HUDEP-2 (cell line): ENCODE measurements at regions not wholly inside any gene's neighbourhood (a gene's known extent, or its start where the extent isn't known, plus 50 kb on each side); places are given as distances from the start of the nearest gene placed in this dataset.
A peak's percentile ranks its signal among the peaks of the same experiment; 100 is the strongest.
"Not testable (repeated sequence)": the region's sequence is repeated elsewhere in the genome, so short reads cannot be mapped to it uniquely, and the experiment has no call there.

Experiments
- DNase-seq, 76 experiments: peaks; one replicate each; lab custom pipeline; 2025; ENCODE audit not compliant: unreplicated experiment in 76 of 76; lab: John Stamatoyannopoulos, UW

GRCh38 chr2:185372188-185372587, 366.4 kb upstream of the FSIP2 start:
- DNase-seq: no peak

DNA sequence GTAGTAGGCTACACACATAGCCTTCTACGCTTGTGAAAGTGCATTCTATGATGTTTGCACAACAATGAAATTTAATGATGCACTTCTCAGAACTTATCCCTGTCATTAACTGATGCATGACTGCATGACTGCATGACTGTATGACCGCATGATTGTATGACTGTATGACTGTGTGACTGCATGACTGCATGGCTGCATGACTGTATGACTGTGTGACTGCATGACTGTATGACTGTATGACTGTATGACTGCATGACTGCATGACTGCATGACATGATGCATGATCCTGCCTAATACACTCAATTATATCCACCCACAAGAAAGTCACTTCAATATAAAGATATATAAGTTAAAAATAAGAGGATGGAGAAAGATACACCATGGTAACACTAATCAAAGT, 365.4 kb upstream of the FSIP2 start:
- no peak for DNase-seq

- DNase-seq: no peak
Measured at GRCh38 chr2:185374878-185375277, 363.7 kb upstream of the FSIP2 start.

- no peak for DNase-seq
Measured at GRCh38 chr2:185375731-185376130, 362.9 kb upstream of the FSIP2 start.

DNA sequence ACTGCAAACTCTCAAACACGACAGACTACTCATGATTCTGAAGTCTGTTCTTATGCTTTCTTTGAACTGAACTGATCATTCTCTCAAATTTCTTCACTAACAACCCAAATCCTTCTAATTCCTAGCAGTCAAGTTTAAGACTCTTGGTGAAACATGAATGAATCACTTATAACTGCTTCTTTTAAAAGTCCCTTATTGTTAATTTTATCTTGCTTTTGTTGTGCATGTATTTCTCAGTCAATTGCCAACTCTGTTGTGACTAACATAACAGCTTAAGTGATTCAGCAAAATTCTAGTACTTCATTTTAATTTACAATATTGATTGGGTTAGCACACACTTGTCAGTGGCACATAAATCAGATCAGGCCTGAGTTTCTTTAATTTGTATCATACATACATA, 357.0 kb upstream of the FSIP2 start:
- no peak for DNase-seq

GRCh38 chr2:185384822-185385560, 353.6 kb upstream of the FSIP2 start:
- no peak for DNase-seq

- DNase-seq: no peak
Measured at GRCh38 chr2:185388226-185388625, 350.4 kb upstream of the FSIP2 start.

GRCh38 chr2:185391543-185391942, 347.1 kb upstream of the FSIP2 start:
- DNase-seq: no peak

GRCh38 chr2:185393091-185393490, 345.5 kb upstream of the FSIP2 start:
- DNase-seq: no peak

DNA sequence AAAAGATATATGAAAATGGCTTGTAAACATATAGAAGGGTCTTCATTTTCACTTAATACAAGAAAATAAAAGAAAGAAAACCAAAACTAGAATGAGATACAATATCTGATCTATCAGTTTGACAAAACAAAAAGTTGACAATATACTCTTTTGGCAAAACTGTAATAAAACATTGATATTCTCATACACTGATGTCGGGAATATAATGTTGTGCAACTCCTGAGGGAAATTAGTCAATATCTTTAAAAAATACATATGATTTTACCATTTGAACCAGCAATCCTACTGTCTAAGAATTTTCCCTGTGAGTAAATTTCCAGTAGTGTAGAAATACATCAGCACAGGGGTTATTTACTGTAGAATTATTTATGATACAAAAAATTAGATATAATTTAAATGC, 336.1 kb upstream of the FSIP2 start:
- DNase-seq: no peak

GRCh38 chr2:185404578-185404977, 334.0 kb upstream of the FSIP2 start:
- no peak for DNase-seq

GRCh38 chr2:185417111-185417510, 321.5 kb upstream of the FSIP2 start:
- no peak for DNase-seq

GRCh38 chr2:185417688-185418087, 320.9 kb upstream of the FSIP2 start:
- no peak for DNase-seq

DNA sequence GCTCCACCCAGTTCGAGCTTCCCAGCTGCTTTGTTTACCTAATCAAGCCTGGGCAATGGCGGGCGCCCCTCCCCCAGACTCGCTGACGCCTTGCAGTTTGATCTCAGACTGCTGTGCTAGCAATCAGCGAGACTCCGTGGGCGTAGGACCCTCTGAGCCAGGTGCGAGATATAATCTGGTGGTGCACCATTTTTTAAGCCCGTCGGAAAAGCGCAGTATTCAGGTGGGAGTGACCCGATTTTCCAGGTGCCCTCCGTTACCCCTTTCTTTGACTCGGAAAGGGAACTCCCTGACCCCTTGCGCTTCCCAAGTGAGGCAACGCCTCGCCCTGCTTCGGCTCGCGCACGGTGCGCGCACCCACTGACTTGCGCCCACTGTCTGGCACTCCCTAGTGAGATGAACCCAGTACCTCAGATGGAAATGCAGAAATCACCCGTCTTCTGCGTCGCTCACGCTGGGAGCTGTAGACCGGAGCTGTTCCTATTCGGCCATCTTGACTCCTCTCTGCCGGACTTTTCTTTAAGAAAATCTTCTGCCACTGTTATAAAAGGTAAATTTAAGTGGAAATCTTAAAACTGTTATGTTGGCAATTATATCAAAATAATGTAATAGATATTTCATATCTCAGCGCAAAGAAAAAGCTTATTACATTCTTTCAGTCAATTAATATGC, 313.5 kb upstream of the FSIP2 start:
- DNase-seq: not testable (repeated sequence)

DNA sequence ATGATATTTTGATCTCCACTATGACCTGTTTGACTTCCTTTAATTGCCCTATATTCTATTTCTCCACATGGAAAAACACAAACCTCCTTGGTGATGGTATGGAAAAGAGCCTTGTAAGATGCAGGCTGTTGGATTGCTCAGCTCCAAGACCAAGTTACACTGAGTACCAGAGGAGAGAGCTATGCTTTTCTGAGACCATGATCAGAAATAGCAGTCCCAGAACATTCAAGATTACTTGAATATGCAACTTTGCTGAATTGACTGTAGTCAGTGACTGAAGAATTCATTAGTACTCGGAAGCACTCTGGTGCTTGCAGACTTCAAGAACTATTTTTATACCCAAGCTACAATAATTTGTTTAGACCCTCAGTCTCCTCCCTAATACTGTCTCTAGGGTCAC, 310.6 kb upstream of the FSIP2 start:
- DNase-seq: no peak

GRCh38 chr2:185433824-185434223, 304.8 kb upstream of the FSIP2 start:
- DNase-seq: no peak

- no peak for DNase-seq
Measured at GRCh38 chr2:185436787-185437372, 301.7 kb upstream of the FSIP2 start.

GRCh38 chr2:185441486-185442005, 297.1 kb upstream of the FSIP2 start:
- no peak for DNase-seq

GRCh38 chr2:185456517-185456916, 282.1 kb upstream of the FSIP2 start:
- DNase-seq: peak in 1 of 76 experiments; percentile 4

GRCh38 chr2:185463481-185463880, 275.1 kb upstream of the FSIP2 start:
- DNase-seq: no peak

DNA sequence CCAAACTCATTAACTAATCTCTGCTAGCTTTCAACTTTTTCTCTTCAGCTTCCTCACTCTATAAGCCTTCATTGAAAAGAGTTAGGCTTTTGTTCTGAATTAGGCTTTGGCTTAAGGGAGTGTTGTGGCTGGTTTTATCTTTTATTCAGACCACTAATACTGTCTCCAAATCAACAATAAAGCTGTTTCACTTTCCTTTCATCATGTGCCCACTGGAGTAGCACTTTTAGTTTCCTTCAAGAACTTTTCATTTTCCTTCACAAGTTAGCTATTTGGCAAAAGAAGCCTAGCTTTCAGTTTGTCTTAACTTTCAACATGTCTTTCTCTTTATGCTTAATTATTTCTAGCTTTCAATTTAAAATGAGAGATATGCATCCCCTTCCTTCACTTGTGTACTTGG, 271.7 kb upstream of the FSIP2 start:
- DNase-seq: no peak

- DNase-seq: no peak
Measured at GRCh38 chr2:185471441-185471840, 267.2 kb upstream of the FSIP2 start.
